ENCODE measurements at regions not wholly inside any gene's neighbourhood (a gene's known extent, or its start where the extent isn't known, plus 50 kb on each side); places are given as distances from the start of the nearest gene placed in this dataset.

DNA sequence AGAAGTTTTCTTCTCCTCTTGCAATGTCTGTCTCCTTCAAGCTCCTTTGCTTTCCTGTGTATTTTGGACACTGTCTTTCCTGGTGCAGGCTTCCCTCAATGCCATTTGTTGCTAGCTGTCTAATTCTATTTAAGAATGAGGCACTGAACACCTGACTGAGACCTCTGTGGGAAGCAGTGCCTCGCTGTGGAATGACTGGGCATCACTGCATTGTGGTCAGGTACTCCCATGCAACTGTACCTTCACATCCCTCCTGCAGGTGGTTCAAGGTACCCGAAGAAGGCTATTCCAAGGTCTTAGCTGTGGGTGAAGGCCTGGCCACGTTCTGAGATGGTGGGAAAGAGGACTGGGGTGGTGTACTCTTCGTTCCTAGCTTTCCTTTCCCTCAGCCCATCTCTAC, 152.8 kb upstream of the CTAGE1 start:
- H3K27me3 ChIP-seq (replicated peaks; ENCODE audit: insufficient read depth, low read length), result no peaks in the 10 kb centered on the region
- H3K9me2 ChIP-seq (replicated peaks; ENCODE audit: insufficient read depth, low read length), result no peaks in the 10 kb centered on the region
- no peaks in the 10 kb centered on the region for H3K36me3 ChIP-seq (replicated peaks; ENCODE audit: insufficient read depth, low read length)
- TF ChIP-seq CTCF (IDR thresholded peaks at IDR 0.05; ENCODE audit: low read length) (no peak), EZH2phosphoT487 (IDR thresholded peaks at IDR 0.05; ENCODE audit: low read length) (no peak), EZH2 (optimal IDR thresholded peaks at IDR 0.05; ENCODE audit: low read depth, low read length) (no peak)
- no peak overlapping the region for H3K4me3 ChIP-seq (ENCODE audit: low read length)
- no peak overlapping the region for H3K27ac ChIP-seq (ENCODE audit: low read length)
- H3K79me2 ChIP-seq (ENCODE audit: low read length), result no peaks in the 10 kb centered on the region
- H3K4me2 ChIP-seq (ENCODE audit: low read depth, low read length), result no peak overlapping the region
- no peak overlapping the region for H3K9ac ChIP-seq (ENCODE audit: low read length)
- H4K20me1 ChIP-seq (ENCODE audit: insufficient read depth, low read length), result no peaks in the 10 kb centered on the region
- DNase-seq, result no peak
- H3K9me3 ChIP-seq (replicated peaks; ENCODE audit: insufficient read depth, low read length), result no peaks in the 10 kb centered on the region
- H3K4me1 ChIP-seq (ENCODE audit: low read length), result no peaks in the 10 kb centered on the region
- H3F3A ChIP-seq (ENCODE audit: insufficient read depth, low read length), result no peaks in the 10 kb centered on the region
- H2AFZ ChIP-seq (ENCODE audit: low read length), result no peak overlapping the region

GRCh38 chr18:22572341-22572740, 154.6 kb upstream of the CTAGE1 start:
- Histone ChIP-seq H3K4me2 (ENCODE audit: low read depth, low read length) (no peak overlapping the region), H2AFZ (ENCODE audit: low read length) (no peak overlapping the region), H3K9me3 (replicated peaks; ENCODE audit: insufficient read depth, low read length) (no peaks in the 10 kb centered on the region), H3K27me3 (replicated peaks; ENCODE audit: insufficient read depth, low read length) (no peaks in the 10 kb centered on the region), H3K4me3 (ENCODE audit: low read length) (no peak overlapping the region), H4K20me1 (ENCODE audit: insufficient read depth, low read length) (no peaks in the 10 kb centered on the region), H3K27ac (ENCODE audit: low read length) (no peak overlapping the region), H3K79me2 (ENCODE audit: low read length) (no peaks in the 10 kb centered on the region), H3F3A (ENCODE audit: insufficient read depth, low read length) (no peaks in the 10 kb centered on the region), H3K9ac (ENCODE audit: low read length) (no peak overlapping the region), H3K36me3 (replicated peaks; ENCODE audit: insufficient read depth, low read length) (no peaks in the 10 kb centered on the region), H3K9me2 (replicated peaks; ENCODE audit: insufficient read depth, low read length) (no peaks in the 10 kb centered on the region), H3K4me1 (ENCODE audit: low read length) (no peaks in the 10 kb centered on the region)
- no peak for DNase-seq
- TF ChIP-seq EZH2phosphoT487 (IDR thresholded peaks at IDR 0.05; ENCODE audit: low read length) (no peak), CTCF (IDR thresholded peaks at IDR 0.05; ENCODE audit: low read length) (no peak), EZH2 (optimal IDR thresholded peaks at IDR 0.05; ENCODE audit: low read depth, low read length) (no peak)

- no peaks in the 10 kb centered on the region for H3K36me3 ChIP-seq (replicated peaks; ENCODE audit: insufficient read depth, low read length)
- no peaks in the 10 kb centered on the region for H3K9me2 ChIP-seq (replicated peaks; ENCODE audit: insufficient read depth, low read length)
- H3K4me3 ChIP-seq (ENCODE audit: low read length), result no peak overlapping the region
- no peak overlapping the region for H3K9ac ChIP-seq (ENCODE audit: low read length)
- no peaks in the 10 kb centered on the region for H3K9me3 ChIP-seq (replicated peaks; ENCODE audit: insufficient read depth, low read length)
- no peaks in the 10 kb centered on the region for H3K79me2 ChIP-seq (ENCODE audit: low read length)
- no peak overlapping the region for H3K27ac ChIP-seq (ENCODE audit: low read length)
- H4K20me1 ChIP-seq (ENCODE audit: insufficient read depth, low read length), result no peaks in the 10 kb centered on the region
- H3F3A ChIP-seq (ENCODE audit: insufficient read depth, low read length), result no peaks in the 10 kb centered on the region
- no peak for DNase-seq
- no peak overlapping the region for H2AFZ ChIP-seq (ENCODE audit: low read length)
- H3K27me3 ChIP-seq (replicated peaks; ENCODE audit: insufficient read depth, low read length), result no peaks in the 10 kb centered on the region
- TF ChIP-seq EZH2phosphoT487 (IDR thresholded peaks at IDR 0.05; ENCODE audit: low read length), result no peak
- no peak for TF ChIP-seq CTCF (IDR thresholded peaks at IDR 0.05; ENCODE audit: low read length)
- TF ChIP-seq EZH2 (optimal IDR thresholded peaks at IDR 0.05; ENCODE audit: low read depth, low read length), result no peak
- H3K4me2 ChIP-seq (ENCODE audit: low read depth, low read length), result no peak overlapping the region
- no peaks in the 10 kb centered on the region for H3K4me1 ChIP-seq (ENCODE audit: low read length)
Observed at GRCh38 chr18:22579271-22579670, 161.6 kb upstream of the CTAGE1 start.

Data from MM.1S (cell line).